ENCODE measurements at regions not wholly inside any gene's neighbourhood (a gene's known extent, or its start where the extent isn't known, plus 50 kb on each side); places are given as distances from the start of the nearest gene placed in this dataset.

GRCh38 chr12:107320929-107321631 is 227.7 kb upstream of the CRY1 start:
- Histone ChIP-seq H3K36me3 (ENCODE audit: low read depth, low read length) (no peaks in the 10 kb centered on the region), H3K27me3 (ENCODE audit: low read length) (no peaks in the 10 kb centered on the region), H3K9ac (ENCODE audit: low read length) (peak overlapping the region; percentile 60), H2AFZ (ENCODE audit: low read length) (peak overlapping the region; percentile 83), H3K4me2 (ENCODE audit: low read length) (peak overlapping the region; percentile 92), H3K4me1 (ENCODE audit: insufficient read depth, low read length) (peaks cover 9% of the 10 kb centered on the region), H3K79me2 (ENCODE audit: low read length) (peaks cover 64% of the 10 kb centered on the region), H3K9me2 (replicated peaks; ENCODE audit: low read length) (no peaks in the 10 kb centered on the region), H3F3A (ENCODE audit: low read length, unreplicated experiment) (no peaks in the 10 kb centered on the region), H3K4me3 (ENCODE audit: low read length) (peak overlapping the region; percentile 81), H4K20me1 (ENCODE audit: low read length) (no peaks in the 10 kb centered on the region), H3K9me3 (ENCODE audit: low read length) (no peaks in the 10 kb centered on the region), H3K27ac (ENCODE audit: low read length) (0 out of 2 replicates have a peak overlapping the region, but pooled peaks have one; percentile 4)
- intact Hi-C loops (cut with micrococcal nuclease) = no loop called here
- CTCF ChIA-PET = no interaction called here
- TF ChIP-seq EZH2phosphoT487 (IDR thresholded peaks at IDR 0.05; ENCODE audit: borderline replicate concordance, low read length) = no peak
- TF ChIP-seq EZH2 (IDR thresholded peaks at IDR 0.05; ENCODE audit: low read length, unreplicated experiment) = no peak
- TF ChIP-seq CTCF (conservative IDR thresholded peaks at IDR 0.05; ENCODE audit: low read depth, low read length) = no peak
- no peak for ATAC-seq
- peak; percentile 39 for DNase-seq
- POLR2A ChIA-PET (ENCODE audit: unreplicated experiment) = no interaction called here
- no TSS peak for BruUV-seq (replicated peaks)

- H3K4me1 ChIP-seq (ENCODE audit: insufficient read depth, low read length) = peaks cover 9% of the 10 kb centered on the region
- POLR2A ChIA-PET (ENCODE audit: unreplicated experiment) = no interaction called here
Measured at GRCh38 chr12:107322063-107322462, 228.7 kb upstream of the CRY1 start.

More at GRCh38 chr12:107322063-107322462, 228.7 kb upstream of the CRY1 start:
- no peaks in the 10 kb centered on the region for H3K9me3 ChIP-seq (ENCODE audit: low read length)
- peak overlapping the region; percentile 81 for H3K4me3 ChIP-seq (ENCODE audit: low read length)
- no peaks in the 10 kb centered on the region for H3K9me2 ChIP-seq (replicated peaks; ENCODE audit: low read length)
- TF ChIP-seq EZH2 (IDR thresholded peaks at IDR 0.05; ENCODE audit: low read length, unreplicated experiment) = no peak
- TF ChIP-seq EZH2phosphoT487 (IDR thresholded peaks at IDR 0.05; ENCODE audit: borderline replicate concordance, low read length) = no peak
- TF ChIP-seq CTCF (conservative IDR thresholded peaks at IDR 0.05; ENCODE audit: low read depth, low read length) = no peak
- no peak for DNase-seq
- ATAC-seq = no peak
- H3K4me2 ChIP-seq (ENCODE audit: low read length) = peak overlapping the region; percentile 92
- peaks cover 64% of the 10 kb centered on the region for H3K79me2 ChIP-seq (ENCODE audit: low read length)
- no peaks in the 10 kb centered on the region for H3K36me3 ChIP-seq (ENCODE audit: low read depth, low read length)
- H3K27me3 ChIP-seq (ENCODE audit: low read length) = no peaks in the 10 kb centered on the region
- intact Hi-C loops (cut with micrococcal nuclease) = no loop called here
- CTCF ChIA-PET = no interaction called here
- no peaks in the 10 kb centered on the region for H4K20me1 ChIP-seq (ENCODE audit: low read length)
- BruUV-seq (replicated peaks) = no TSS peak
- no peaks in the 10 kb centered on the region for H3F3A ChIP-seq (ENCODE audit: low read length, unreplicated experiment)
- no peak overlapping the region for H2AFZ ChIP-seq (ENCODE audit: low read length)
- H3K9ac ChIP-seq (ENCODE audit: low read length) = no peak overlapping the region
- H3K27ac ChIP-seq (ENCODE audit: low read length) = no peak overlapping the region

All from PC-3 (cell line).